ENCODE measurements at regions not wholly inside any gene's neighbourhood (a gene's known extent, or its start where the extent isn't known, plus 50 kb on each side); places are given as distances from the start of the nearest gene placed in this dataset.
"Not testable (repeated sequence)": the region's sequence is repeated elsewhere in the genome, so short reads cannot be mapped to it uniquely, and the experiment has no call there.

DNA sequence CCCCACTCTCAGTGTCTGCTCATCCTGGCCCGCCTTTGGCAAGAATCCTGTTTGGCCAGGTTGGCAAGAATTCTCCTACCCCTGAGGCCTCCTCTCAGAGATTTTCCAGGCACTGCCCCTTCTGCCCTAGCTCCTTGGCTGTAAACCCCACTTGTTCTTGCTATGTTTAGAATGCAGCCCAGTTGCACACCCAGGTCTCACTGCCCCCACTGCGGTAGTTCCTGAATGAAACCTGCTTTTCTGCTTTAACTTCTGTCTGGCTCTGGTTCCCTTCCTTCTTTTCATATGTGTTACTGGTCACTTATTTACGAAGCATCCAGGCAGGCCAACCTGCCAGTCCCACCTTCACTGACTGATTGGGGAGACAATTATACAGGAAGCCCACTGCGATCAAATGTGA lies 576.9 kb downstream of the GLRX3 start:
- no peak for DNase-seq (ENCODE audit: low read depth in 1 of 2, low spot score in 1 of 2)
- Histone ChIP-seq H3K27ac (no peak overlapping the region), H3K4me3 (no peak overlapping the region), H3K9me3 (ENCODE audit: low read depth) (no peaks in the 10 kb centered on the region), H3K36me3 (no peaks in the 10 kb centered on the region), H3K27me3 (no peaks in the 10 kb centered on the region), H3K4me1 (ENCODE audit: low read depth) (no peaks in the 10 kb centered on the region)
- TF ChIP-seq, protein P1, sequence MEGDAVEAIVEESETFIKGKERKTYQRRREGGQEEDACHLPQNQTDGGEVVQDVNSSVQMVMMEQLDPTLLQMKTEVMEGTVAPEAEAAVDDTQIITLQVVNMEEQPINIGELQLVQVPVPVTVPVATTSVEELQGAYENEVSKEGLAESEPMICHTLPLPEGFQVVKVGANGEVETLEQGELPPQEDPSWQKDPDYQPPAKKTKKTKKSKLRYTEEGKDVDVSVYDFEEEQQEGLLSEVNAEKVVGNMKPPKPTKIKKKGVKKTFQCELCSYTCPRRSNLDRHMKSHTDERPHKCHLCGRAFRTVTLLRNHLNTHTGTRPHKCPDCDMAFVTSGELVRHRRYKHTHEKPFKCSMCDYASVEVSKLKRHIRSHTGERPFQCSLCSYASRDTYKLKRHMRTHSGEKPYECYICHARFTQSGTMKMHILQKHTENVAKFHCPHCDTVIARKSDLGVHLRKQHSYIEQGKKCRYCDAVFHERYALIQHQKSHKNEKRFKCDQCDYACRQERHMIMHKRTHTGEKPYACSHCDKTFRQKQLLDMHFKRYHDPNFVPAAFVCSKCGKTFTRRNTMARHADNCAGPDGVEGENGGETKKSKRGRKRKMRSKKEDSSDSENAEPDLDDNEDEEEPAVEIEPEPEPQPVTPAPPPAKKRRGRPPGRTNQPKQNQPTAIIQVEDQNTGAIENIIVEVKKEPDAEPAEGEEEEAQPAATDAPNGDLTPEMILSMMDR (IDR thresholded peaks at IDR 0.05; ENCODE audit: low read depth, low read length): no peak

DNA sequence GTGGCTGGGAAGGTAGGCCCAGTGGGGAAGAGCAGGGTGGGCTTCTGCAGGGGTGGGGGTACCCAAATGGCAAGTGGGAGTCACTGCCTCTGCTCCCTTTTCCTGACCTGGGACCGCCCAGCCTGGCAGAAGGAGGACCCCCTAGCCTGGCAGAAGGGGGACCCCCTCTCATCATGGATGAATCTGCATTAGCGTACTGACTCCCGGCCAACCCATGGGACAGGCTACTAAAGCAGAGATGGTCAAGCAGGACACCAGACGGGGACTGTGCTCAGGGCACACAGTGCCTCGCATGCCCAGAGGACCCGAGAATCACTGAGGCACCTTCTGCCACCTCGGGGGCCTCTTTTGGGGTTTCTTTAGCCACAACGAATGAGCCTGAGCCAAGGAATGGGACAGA lies 577.5 kb downstream of the GLRX3 start:
- Histone ChIP-seq H3K36me3 (no peaks in the 10 kb centered on the region), H3K4me3 (no peak overlapping the region), H3K27me3 (no peaks in the 10 kb centered on the region), H3K27ac (no peak overlapping the region), H3K4me1 (ENCODE audit: low read depth) (no peaks in the 10 kb centered on the region), H3K9me3 (ENCODE audit: low read depth) (no peaks in the 10 kb centered on the region)
- DNase-seq (ENCODE audit: low read depth in 1 of 2, low spot score in 1 of 2): no peak
- TF ChIP-seq, protein P1 (IDR thresholded peaks at IDR 0.05; ENCODE audit: low read depth, low read length): no peak

DNA sequence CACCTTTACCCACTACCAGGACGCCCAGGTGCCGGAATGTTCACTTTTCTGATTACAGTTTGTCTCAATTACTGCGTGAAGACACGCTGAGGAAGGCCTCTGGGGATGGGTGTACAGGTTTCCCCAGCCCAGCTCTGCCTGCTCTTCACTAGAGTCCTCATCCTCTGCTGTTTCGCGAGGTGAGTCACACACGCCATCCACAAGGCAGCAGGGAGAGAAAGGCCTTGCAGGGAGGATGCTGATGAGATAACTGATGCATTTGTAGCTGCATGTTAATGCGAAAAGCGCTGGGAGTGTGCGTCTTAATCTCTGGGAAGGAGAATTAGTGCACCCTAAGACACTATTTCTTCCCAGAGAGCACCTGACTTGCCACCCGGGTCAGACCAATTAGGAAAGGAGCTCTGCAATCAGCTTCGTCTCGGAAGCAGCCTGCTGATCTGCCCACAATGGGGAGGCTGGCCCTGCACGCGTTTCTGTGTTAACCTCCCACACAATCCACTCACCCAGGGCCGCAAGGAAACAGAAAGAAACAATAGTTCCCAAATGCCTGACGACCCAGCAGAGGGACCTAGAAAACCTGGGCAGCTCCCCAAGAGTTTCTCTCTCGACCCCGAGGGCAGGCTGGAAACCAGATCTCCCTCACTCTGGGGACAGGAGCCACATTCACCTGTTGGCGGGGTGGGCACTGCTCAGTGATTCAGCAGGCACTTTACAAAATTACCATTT lies 578.7 kb downstream of the GLRX3 start:
- H3K27me3 ChIP-seq: no peaks in the 10 kb centered on the region
- DNase-seq (ENCODE audit: low read depth in 1 of 2, low spot score in 1 of 2): no peak
- TF ChIP-seq, protein P1 (IDR thresholded peaks at IDR 0.05; ENCODE audit: low read depth, low read length): no peak

GRCh38 chr10:130715686-130716670 lies 579.8 kb downstream of the GLRX3 start:
- no peaks in the 10 kb centered on the region for H3K36me3 ChIP-seq
- no peak for DNase-seq (ENCODE audit: low read depth in 1 of 2, low spot score in 1 of 2)
- no peaks in the 10 kb centered on the region for H3K27me3 ChIP-seq
- H3K9me3 ChIP-seq (ENCODE audit: low read depth): no peaks in the 10 kb centered on the region
- no peak overlapping the region for H3K27ac ChIP-seq
- no peaks in the 10 kb centered on the region for H3K4me1 ChIP-seq (ENCODE audit: low read depth)
- TF ChIP-seq, protein P1 (IDR thresholded peaks at IDR 0.05; ENCODE audit: low read depth, low read length): no peak
- H3K4me3 ChIP-seq: no peak overlapping the region

More for the DNA sequence above, 578.7 kb downstream of the GLRX3 start:
- H3K4me3 ChIP-seq: no peak overlapping the region
- H3K4me1 ChIP-seq (ENCODE audit: low read depth): no peaks in the 10 kb centered on the region
- H3K27ac ChIP-seq: no peak overlapping the region
- H3K9me3 ChIP-seq (ENCODE audit: low read depth): no peaks in the 10 kb centered on the region
- H3K36me3 ChIP-seq: no peaks in the 10 kb centered on the region

- no peaks in the 10 kb centered on the region for H3K36me3 ChIP-seq
- H3K4me1 ChIP-seq (ENCODE audit: low read depth): no peaks in the 10 kb centered on the region
- H3K27ac ChIP-seq: no peak overlapping the region
- H3K9me3 ChIP-seq (ENCODE audit: low read depth): no peaks in the 10 kb centered on the region
- TF ChIP-seq, protein P1 (IDR thresholded peaks at IDR 0.05; ENCODE audit: low read depth, low read length): no peak
- no peak for DNase-seq (ENCODE audit: low read depth in 1 of 2, low spot score in 1 of 2)
- no peak overlapping the region for H3K4me3 ChIP-seq
- no peaks in the 10 kb centered on the region for H3K27me3 ChIP-seq
Measured at GRCh38 chr10:130717083-130717482, 580.9 kb downstream of the GLRX3 start.

GRCh38 chr10:130718744-130719447 lies 582.7 kb downstream of the GLRX3 start:
- not testable (repeated sequence) for H3K9me3 ChIP-seq (ENCODE audit: low read depth); H3K36me3 ChIP-seq; H3K27ac ChIP-seq; H3K4me3 ChIP-seq; H3K27me3 ChIP-seq; H3K4me1 ChIP-seq (ENCODE audit: low read depth); DNase-seq (ENCODE audit: low read depth in 1 of 2, low spot score in 1 of 2)
